GM19397 (cell line): ENCODE measurements at regions not wholly inside any gene's neighbourhood (a gene's known extent, or its start where the extent isn't known, plus 50 kb on each side); places are given as distances from the start of the nearest gene placed in this dataset.
"Not testable (repeated sequence)": the region's sequence is repeated elsewhere in the genome, so short reads cannot be mapped to it uniquely, and the experiment has no call there.

Experiments used
- ATAC-seq: cut with Tn5 transposase; IDR thresholded peaks from one replicate; pipeline ENCODE4 v1.9.1; 2021; ENCODE audit warnings: mild to moderate bottlenecking, moderate library complexity; ENCODE audit not compliant: unreplicated experiment

DNA sequence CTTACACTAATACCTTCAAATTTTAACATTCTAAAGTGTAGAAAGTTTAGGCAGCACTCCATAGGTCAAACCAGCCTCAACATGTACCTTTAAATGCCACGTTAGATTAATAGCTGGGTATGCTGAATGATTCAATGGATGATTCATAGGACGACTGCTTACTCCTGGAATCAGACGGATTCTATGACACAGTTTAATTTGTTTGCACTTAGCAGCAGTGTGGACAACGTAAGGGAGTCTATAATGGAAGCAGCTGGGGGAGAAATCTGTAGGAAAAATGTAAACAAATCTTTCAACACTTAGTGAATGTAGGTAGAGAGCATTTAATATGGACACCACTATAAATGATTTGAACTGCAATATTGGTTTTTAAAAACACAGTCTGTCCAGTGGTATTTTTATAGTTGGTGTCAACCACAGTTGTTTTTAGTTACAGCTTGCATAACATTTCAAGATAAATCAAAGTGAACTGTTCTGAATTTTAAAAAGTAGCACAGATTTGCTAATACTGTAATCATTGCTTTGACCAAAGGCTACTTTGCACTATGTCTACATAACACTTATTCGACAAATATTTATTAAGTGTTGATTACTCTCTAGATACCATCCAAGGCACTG is 701.5 kb upstream of the MEF2C start:
- ATAC-seq: no peak

DNA sequence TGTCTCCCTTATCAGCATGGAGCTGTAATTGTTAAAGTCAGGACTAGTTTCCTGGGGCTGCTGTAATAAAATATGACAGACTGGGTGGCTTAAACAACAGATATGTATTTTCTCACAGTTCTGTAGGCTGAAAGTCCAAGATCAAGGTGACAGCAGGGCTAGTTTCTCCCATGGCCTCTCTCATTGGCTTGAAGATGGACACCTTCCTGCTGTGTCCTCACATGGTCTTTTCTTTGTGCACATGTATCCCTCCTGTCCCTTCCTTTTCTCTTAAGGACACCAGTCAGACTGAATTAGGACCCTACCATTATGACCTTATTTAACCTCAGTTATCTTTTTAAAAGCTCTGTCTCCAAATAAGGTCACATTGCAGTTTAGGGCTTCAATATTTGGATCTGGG is 700.5 kb upstream of the MEF2C start:
- ATAC-seq: no peak

DNA sequence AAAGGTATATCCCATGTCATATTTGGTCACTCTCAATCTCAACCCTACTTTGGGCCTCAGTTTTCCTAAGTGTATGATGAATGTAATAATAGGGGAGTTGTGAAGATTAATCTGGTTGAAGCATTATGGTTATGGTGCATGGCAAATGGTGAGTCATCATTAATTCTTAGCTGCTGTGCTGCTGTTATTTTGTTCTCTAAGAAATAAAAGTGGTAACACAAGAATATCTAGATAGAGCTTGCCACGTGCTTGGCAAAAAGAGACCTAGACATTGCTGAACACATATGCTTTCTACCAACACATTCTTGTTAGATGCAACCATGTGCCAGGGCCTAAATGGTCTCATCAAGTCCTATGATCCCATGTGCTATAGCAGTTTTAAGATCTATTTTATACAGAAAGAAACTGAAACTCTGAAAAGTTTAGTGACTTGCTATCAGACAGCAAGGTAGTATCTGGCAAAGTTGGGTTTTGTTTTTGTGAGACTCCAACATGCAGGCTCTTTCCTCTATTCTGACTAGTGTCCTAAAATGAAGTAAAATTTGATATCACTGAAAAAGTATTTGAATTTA is 699.9 kb upstream of the MEF2C start:
- no peak for ATAC-seq

DNA sequence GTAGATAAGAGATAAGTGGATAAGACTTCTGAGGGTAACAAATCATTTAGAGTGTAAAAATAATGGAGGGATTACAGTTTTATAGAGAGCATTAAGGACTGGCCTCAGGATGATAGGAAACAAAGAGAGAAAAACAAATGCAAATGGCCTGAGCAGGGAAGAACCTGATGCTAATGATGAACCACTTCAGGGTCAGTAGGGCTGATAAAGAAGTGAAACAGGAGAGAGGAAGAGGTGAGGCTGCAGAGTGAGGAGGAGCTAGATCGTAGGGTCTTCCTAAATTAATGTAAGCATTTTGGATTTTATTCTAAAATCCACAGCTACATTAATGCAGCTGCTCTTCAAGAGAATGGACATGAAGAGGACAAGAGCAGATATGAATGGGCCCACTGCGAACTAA is 698.0 kb upstream of the MEF2C start:
- no peak for ATAC-seq

DNA sequence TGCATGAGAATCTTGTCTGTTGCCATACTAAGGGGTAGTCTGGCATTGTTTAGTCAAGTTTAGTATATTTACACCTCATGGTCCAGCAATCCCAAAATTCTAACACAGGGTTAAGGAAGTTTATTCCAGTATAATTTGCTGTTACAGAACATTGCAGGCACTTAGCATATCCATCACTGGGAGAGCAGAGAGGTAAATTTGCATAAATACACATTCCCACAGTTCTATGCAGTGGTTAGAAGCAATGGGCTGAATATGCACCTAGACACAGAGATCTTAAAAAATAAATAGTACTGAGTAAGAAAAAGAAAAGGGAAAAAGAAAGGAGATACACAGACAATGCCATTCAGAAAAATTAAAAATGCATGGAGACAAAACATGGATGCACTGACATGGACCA is 692.3 kb upstream of the MEF2C start:
- ATAC-seq: no peak

DNA sequence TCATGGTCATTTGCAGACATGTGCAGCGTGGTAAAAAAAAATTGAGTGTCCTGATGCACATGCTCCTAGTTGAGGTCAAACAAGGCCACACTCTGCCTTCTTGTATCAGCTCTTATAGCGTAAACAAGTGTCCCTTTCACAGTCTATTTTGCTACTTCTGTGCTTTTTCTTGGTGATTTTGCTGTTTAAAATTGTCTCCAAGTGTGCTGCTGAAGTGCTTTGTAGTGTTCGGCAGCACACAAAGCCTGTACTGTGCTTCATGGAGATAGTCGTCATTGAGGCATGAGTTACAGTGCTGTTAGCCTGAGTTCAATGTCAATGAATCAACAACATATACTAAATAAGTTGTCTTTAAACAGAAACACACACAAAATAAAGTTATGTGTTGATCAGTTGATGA is 690.4 kb upstream of the MEF2C start:
- no peak for ATAC-seq

DNA sequence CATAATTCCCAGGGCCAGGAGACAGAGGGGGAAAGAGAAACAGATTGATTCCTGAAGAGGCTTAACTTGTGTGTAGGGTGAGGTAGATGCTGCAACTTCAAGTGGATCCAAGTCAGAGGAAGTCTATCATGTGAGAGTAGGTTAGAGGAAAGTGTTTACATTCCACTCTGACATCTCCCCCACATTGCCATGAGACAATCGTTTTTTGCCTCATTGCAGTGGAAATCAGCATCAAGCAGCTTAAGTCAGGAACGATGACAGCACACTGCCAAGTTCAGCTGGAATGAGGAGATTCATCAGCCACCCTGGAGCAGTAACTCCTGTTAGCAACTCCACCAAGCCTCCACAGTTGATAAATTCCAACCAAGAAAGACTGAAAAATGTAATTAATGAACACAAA is 689.7 kb upstream of the MEF2C start:
- no peak for ATAC-seq

DNA sequence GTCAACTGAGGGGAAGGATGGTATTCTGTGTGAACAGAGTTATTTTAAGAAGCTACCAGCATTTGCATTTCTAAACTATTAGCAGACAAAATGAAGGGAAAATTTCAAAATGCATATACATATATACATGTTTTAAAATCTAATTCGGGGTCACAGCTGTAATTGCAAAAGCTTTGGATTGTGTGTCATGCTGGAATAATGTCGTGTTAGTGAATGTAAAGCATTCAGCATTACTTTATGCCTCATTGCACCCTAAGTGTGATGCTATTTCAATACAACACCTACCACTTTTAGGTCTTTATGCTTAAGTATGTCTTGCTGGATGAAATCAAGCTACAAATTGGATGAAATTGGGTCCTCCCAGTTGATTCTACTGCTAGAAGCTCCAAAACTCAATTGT is 687.6 kb upstream of the MEF2C start:
- ATAC-seq: no peak

DNA sequence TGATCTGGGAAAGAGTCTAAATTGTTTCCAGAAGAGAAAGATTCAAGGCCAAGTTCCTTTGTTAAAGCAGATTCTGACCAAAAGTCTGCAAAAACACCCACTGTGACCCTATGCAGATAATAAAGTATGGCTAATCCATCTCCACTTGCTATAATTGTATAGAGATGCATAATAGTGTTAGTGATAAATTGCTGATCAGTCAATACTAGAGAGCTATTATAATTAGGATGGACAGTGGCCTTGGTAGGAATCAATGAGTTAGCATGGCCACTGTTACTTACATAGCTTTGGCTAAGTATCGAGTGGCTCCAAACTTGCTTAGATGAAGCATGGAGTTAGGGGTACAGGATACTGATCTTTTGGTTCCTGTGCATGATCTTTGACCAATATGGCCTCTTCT is 683.4 kb upstream of the MEF2C start:
- ATAC-seq: no peak

DNA sequence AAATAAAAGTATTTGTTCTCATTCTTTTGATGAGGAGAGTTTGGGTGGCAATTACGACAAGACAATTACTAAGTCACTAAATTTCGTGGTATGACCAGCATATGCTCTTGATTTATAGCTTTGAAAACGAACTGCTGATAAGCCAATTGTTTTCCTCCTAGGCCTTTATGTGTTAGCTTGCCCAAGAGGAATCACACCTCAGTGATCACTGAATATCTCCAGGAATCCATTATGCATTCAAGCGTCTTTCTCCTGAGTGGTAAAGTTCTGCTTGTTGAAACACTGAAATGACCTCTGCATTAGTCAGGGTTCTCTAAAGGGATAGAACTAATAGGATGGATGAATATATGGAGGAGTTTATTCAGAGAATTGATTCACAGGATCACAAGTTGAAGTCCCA is 677.7 kb upstream of the MEF2C start:
- ATAC-seq: no peak

DNA sequence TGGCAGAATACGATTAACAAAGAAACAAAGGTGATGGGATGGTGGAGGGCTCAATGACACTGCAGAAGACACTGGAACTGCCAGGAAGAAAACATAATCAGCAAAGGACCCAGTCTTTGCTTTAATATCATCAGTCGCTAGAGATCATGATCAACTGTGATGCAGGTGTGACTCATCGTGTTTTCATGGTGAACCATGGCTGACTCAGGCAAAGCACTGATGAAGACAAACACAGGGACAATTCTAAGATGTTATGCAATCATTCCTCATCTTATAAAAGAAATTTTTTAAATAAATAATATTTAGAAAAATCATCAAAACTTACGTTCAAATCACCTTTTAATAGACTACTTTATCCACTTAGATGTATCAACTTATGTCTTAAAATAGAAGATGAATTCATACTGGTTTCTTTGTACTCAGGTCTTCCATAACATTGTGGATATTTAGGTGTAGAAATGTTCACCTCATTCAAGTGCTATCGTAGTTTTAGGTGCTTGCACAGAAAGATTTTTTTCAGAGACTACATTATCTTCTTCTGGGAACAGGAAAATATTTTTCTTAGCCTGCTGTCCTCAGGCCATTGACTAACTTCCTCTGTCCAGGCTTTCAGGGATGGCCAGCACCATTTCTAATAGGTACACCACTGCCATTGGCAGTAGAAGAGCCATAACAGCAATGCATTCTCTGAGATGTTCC is 673.4 kb upstream of the MEF2C start:
- no peak for ATAC-seq

DNA sequence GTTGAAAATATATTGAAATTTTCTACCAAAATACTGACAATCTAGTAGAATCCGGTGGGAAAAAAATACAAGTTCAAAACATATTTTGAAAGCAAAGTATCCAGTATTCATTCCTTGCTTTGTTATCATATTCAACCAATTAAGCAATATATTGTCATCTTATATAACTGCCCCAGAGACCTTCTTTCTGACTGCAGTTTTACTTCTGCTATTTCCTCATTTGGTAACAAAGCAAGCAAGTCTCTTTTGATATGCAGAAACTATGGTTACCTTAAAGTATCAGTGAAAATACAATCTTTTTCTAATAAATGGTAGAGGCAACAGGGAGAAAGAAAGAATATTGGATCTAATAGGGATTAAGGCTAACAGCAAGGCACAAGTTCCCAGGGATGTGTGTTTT is 663.7 kb upstream of the MEF2C start:
- ATAC-seq: no peak

DNA sequence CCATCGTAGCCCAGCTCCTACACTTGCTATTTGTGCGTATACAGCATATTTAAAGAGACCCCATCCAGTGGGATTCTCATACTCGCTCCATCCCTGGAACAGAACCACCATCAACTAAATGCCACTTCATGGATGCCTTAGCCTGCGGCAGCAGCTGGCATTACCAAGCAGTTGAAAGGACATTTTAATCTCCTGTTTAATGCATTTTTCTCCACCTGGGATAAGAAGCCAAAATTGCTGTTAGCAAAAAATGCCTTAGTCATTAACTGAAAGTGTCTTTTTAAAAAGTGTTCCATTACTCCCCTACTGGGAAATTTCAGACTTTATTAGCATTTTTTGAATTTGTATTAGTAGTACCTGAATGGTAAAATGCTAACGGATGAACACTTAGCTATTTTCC is 662.6 kb upstream of the MEF2C start:
- no peak for ATAC-seq

DNA sequence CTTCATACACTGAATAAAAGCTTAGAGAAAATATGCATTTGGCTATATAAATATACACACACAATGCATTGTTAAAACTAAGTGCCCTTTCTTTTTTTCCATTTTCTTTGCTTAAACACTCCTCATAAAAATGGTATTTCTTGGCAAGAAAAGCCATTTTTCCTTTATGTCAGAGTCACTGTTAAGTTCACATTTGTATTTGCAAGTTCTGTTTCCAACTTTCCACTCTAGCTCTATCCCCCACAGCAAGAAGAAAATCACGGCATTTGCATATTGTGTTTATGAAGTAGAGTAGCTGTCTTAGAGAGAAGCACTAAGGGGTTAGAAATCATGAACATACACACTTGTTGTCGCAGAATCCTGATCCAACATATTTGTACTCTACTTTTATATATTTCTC is 662.1 kb upstream of the MEF2C start:
- no peak for ATAC-seq

DNA sequence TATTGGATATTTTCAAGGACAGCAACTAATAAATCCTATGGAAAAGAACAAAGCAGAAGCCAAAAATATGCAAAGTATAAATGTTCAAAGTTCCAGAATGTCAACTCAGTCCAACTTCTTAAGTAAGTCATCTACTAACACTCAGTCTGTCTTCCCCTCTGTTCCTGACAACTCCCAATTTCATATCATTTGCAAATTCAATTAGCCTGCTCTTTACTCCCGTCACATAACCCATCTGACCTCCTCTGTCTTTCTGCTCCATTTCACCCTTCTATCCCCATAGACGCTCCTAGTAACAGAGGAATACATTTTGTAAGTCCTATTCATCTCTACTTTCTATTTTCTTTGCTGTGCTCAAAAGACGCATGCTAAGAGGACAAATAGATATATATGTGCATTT is 659.8 kb upstream of the MEF2C start:
- ATAC-seq: no peak

DNA sequence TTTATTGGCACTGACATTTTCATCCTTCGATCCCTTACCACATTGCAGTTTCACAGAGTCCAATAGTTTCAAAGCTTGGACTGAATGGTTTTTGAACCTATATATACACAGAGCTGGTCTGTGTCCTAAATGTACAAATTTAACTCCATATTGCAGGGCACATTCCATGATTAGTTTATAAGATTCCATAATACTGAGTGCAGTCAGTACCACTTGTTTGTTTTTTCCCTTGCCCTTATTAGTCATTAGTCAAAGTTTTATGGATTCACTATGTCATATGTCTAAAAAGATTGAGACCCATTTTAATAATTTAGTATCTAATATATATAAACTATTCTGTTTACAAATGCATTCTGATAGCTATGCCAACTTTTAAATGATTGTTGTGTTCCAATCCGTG is 654.8 kb upstream of the MEF2C start:
- no peak for ATAC-seq

DNA sequence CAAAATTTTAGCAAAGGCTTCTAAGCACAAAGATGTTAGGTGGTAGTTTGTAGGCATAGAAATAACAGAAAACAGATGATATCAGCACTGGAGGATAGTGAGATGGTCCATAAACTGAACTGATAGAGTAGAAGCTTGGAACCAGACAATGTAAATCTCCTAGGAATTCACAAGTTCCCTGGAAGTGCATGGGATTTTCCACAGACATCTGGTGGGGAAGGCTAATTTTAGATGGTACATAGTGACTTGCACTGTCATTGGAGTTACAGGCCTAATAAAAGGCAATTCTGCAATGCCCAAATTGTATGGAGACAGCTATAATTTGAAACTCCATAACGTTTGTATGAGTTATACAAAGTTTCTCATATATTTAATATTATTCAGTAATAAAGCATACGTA is 653.0 kb upstream of the MEF2C start:
- no peak for ATAC-seq

DNA sequence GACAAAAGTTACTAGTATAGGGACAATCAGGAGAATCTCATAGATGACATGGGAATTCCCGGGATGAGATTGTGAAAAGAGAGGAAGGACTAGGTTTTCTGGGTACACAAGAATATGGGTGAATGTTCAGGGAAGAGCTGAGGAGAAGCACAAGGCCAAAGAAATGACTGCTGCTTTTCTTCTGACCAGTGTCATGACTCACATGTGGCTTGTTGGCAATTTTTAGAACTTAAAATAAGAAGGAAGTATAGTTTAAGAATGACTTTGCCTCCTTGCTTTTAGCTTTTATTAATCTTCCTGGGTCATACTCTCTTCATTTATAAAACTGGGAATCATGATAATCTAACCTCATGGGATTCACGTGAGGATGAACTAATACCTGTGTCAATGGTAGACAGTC is 652.4 kb upstream of the MEF2C start:
- no peak for ATAC-seq

DNA sequence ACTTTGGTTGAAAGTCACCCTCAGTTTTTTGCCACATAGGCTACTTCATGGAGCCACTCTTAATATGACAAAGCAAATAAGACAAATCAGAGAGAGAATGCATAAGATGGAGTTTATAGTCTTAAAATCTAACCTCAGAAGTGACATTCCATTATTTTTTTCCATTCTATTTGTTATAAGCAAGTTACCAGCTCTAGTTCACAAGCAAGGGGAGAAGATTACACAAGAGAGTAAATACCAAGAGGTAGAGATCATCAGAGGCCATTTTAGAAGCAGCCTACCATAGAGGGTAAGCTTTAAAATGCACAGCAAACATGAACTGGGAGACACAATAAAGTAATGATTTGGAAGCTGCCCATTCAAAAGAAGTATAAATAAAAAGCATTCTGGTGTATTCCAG is 651.3 kb upstream of the MEF2C start:
- no peak for ATAC-seq

DNA sequence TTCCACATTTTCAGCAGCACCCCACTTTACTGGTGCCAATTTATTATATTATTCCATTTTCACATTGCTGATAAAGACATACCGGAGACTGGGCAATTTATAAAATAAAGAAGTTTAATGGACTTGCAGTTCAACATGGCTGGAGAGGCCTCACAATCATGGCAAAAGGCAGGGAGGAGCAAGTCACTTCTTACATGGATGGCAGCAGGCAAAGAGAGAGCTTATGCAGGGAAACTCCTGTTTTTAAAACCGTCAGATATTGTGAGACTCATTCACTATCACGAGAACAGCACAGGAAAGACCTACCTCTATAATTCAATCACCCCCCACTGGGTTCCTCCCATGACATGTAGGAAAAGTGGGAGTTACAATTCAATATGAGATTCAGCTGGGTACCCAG is 641.8 kb upstream of the MEF2C start:
- no peak for ATAC-seq

DNA sequence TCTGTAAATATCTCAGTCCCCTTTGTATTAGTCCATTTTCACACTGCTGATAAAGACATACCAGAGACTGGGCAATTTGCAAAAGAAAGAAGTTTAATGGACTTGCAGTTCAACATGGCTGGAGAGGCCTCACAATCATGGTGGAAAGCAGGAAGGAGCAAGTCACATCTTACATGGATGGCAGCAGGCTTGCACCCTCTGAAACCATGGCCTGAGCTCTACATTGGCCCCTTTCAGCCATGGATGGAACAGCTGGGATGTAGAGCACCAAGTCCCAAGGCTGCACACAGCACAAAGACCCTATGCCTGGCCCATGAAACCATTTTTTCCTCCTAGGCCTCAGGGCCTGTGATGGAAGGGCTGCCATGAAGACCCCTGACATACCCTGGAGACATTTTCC is 640.9 kb upstream of the MEF2C start:
- ATAC-seq: not testable (repeated sequence)

DNA sequence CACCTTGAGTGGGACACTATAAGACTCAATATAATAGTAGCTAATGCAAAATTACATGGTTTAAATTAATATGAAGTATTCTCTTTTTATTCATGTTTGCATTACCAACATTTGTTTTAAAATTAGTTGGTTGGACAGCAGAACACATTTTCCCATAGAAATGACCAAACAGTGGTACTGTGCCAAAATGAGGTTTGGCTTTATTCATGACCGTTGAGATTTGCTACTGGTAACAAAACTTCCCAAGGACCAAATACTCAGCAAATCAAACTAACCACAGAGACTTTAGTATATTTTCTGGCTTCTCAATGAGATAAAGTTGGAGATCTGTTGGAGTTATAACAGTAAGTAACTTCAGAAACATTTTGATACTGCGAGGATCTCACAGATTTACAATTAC is 637.8 kb upstream of the MEF2C start:
- ATAC-seq: no peak
